Raji (cell line): ENCODE measurements at regions not wholly inside any gene's neighbourhood (a gene's known extent, or its start where the extent isn't known, plus 50 kb on each side); places are given as distances from the start of the nearest gene placed in this dataset.

Experiments
- POLR2A ChIP-seq: IDR thresholded peaks from 2 replicates; pipeline ENCODE4 v1.6.1; 2011; ENCODE audit warnings: low read depth, low read length, control low read depth; ENCODE audit not compliant: insufficient read depth

DNA sequence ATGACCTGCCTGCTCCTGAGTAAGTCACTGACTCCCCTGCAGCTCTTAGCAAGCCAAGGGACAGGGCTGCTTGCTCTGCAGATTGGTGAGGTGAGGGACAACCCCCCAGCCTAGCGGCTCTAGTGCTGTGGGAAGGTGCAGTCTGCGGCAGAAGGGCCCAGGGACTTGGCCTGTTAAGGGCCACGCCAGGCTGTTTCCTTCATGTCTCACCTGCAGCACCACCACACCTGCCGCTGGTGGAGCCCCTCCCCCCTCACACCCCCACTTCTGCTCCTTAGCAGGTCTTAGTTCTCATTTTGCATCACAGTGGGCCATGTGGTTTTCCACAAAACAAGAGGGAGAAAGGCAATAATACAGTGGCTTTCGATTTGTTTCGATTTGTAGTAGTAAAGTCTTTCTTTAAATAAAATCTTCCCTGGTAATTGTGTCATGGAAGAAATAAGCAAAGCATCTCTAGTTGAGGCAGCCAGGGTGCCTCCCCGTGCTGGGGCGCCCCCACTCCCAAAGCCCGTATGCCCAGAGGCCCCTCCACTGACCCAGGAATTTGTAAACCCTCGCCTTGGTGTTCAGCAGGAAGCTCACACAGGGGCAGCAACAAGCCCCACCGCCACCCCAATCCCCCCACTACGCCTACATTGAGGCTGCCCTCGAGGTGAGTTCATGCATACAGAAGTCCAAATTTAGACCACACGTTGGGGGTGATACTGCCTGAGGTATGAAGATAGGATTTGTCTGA is 86.5 kb upstream of the CLDN5 start:
- no peak for TF ChIP-seq POLR2A

DNA sequence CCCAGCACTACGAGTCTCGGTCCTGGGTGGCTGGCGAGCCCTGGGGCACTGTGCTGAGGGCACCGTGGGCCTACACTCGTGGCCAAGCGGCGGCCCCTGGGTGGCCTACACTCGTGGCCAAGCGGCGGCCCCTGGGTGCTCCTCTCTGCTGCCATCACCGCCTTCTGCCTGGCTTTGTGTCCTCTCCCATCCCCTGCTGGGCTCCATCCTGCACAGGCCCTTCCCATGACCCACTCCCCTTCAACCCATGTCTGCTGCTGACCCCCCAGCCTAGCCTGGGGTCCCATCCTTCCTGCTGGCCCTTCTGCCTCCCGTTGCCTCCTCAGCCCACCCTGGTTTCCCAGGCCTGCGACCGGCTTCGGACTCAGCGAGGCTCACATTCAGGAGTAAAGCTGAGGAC is 87.4 kb upstream of the CLDN5 start:
- no peak for TF ChIP-seq POLR2A

DNA sequence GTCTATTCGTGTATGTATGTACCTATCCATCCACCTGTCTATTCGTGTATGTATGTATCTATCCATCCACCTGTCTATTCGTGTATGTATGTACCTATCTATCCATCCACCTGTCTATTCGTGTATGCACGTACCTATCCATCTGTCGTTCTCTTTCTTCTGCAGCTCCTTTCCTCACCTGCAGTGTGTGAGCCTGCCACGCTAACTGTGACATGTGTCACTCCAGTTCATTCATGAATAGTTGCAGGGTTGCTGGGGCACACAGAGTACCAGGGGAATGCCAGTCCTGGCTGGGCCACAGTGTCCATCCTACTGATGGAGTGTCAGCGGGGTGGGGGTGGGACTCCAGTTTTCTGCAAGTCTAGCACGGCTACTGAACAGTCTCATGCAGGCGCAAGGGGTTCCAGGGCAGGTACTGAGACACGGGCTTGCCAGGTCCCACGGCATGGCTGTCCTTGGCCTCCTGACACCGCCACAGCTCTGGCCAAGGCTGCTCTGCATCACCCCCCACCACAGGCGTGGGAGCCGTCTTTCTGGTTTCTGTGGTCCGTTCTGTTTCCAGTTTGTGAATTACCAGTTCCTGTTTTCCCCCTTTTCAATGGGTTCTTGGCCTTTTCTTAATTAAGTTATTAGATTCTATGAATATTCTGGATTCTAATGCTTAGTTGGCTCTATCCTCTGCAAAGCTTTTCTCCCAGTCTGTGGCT is 88.8 kb upstream of the CLDN5 start:
- TF ChIP-seq POLR2A, result no peak

DNA sequence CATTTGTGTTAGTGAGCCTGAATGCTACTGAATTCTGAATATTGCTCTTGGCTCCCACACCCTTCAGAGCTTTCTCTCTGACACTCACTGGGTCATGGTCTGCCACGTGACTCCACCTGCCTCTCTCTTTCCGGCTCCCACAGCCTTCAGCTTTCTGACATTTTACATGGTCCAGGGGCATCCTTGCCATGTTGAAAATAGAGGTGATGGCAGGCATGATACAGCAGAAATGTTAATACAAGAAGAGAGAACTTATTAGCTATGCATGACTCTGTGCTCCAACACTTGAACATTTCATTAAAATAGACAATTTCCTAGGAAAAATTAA is 90.3 kb upstream of the CLDN5 start:
- no peak for TF ChIP-seq POLR2A

DNA sequence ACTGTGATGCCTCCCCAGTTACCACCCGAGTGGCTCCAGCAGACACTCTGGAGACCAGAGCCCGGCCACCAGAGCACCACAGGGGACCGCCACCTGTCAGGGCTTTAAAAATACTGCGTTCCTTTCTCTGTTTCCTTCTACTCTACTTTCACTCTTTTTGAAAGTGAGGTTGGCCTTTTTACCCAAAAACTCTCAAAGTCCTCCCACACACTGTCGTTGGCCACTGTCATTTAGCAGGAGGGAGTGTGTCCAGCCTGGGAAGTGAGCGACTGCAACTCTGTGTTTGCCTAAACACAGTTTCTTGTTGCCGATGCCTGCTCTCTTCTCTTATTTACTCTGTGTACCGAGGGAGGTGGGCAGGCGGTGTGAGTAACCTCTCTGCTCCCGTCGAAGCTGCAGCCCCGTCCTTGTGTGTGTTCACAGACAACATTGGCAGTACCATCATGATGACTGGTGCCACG is 90.8 kb upstream of the CLDN5 start:
- TF ChIP-seq POLR2A, result no peak

DNA sequence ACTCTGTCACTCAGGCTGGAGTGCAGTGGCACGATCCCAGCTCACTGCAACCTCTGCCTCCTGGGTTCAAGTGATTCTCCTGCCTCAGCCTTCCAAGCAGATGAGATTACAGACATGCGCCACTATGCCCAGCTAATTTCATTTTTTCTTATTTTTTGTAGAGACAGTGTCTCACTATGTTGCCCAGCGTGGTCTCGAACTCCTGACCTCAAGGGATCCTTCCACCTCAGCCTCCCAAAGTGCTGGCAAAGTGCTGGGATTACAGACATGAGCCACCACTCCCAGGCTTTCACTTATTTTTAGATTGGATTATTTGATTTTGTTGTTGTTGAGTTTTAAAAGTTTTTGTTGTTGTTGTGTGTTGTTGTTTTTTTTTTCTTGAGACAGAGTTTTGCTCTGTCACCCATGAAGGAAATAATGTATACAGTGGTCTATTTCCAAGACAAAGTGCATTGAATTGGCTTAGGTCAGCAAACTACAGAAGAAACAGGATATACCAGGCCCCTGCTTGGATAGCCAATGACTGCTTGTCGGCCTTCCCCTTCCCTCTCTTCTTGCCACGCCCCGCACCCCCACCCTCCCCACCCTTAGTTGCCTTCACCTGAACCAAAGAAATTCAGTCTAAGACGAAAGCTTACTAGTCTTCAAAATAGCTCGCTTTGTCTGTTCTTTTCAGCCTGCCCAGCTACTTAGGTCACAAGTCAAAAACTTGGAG is 91.8 kb upstream of the CLDN5 start:
- no peak for TF ChIP-seq POLR2A

DNA sequence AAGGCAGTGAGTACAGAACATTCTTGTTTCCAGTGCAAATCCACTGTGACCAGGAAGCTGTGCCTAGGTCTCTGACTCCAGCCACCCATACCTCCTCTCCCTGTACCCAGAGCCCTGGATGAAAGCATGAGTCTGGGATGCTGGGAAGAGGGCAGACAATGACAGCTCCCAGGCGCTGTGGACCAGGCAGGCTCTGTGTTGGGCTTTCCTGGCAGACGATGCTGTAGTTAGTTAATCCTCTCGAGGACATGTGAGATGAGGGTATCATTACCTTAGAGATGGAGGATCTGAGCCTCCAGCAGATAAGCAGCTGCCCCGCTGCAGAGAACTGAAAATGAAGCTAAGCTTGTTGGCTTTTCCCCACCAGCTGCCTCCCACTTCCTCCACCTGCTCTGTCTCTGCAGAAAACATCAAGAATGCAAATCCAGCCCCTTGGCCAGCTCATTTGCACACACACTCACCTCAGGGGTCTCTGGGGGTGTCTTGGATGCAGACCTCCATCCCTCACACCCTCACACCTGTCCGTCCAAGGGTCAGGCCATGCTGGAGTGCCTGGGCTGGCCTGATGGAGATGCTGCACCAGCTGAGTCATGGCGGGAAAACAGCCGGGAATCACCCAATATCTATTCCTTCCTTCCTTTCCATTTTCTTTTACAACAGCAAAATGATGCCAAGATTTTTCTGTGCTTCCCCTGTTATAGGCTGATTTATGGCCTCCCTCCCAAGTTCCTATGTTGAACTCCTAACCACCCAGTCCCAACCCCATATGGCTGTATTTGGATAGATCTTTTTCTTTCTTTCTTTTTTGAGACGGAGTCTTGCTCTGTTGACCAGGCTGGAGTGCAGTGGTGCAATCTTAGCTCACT is 94.9 kb upstream of the SEPTIN5 start:
- no peak for TF ChIP-seq POLR2A

DNA sequence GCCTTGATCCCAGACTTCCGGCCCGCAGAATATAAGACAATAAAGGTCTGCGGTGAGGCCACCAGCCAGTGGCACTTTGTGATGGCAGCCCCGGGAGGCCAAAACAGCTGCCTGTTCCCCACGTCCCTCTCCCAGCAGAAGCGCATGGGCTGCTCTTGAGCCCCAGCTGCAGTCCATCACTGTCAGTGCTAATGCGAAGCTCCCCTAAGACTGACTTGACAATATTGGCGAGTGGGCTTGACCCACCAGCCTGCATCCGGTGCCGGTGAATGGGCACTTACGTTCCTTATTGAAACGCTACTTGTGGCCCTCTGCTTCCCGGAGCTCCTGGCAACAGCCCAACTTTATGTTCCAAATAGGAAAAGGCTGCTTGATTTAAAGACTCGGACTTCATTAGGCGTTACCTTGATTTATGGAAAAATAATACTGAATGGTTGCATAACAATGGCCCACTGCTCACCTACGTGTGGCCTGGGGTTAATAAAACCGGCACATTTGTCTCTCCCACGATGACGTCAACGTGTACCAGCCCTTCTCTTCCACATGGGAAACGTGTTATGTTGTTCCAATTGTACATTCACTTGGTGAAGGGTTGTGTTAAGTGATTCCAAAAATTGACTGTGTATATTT is 93.4 kb upstream of the SEPTIN5 start:
- TF ChIP-seq POLR2A, result no peak

DNA sequence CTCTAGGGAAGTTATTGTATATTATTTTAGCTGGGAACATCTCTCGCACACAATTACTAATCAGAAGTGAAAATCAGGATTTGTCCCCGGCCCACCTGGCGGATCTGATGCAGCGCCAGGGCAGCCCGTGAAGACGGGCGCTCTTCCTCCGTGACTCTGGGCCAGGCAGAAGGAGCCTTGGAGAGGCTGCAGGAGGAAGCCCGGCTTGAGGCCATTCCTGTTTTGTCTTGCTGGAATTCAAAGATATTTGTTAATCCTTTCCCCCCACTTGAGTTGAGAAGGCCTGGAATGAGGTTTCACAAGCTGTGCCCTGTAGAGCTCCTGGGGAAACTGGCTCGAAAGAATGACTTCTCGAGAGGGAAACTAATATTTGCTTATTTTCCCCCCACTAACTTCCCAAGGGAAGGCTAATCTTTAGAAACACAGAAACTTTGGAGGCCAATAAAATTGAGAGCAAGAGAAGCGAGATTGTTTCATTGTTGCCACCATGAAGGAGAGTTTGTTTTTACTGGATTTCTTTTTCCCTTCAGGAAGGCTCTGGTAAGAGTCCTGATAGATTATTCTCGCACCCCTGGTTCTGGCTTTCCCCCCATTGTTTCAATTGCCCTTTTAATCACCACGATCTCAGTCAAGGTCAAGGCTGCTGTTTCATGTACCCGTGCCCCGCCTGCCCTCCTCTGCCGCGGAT is 92.8 kb upstream of the SEPTIN5 start:
- TF ChIP-seq POLR2A, result no peak

DNA sequence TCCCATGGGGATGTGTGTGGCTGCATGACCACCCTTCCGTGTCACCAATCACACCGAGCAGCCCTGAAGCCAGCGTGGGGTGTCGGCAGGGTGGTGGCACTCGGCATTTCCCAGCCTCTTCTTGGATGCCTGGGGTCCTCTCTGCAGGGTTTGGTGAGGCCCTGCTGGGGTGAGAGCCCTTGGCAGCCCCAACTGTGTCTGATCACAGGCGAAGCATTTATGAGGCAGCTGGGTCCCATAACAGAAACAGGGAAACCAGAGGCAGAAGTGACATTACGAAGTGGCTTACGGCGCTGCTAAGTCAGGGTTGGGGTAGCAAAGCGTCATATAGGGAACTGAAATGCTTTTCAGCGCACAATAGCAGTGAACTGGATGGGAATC is 92.3 kb upstream of the SEPTIN5 start:
- TF ChIP-seq POLR2A, result no peak

DNA sequence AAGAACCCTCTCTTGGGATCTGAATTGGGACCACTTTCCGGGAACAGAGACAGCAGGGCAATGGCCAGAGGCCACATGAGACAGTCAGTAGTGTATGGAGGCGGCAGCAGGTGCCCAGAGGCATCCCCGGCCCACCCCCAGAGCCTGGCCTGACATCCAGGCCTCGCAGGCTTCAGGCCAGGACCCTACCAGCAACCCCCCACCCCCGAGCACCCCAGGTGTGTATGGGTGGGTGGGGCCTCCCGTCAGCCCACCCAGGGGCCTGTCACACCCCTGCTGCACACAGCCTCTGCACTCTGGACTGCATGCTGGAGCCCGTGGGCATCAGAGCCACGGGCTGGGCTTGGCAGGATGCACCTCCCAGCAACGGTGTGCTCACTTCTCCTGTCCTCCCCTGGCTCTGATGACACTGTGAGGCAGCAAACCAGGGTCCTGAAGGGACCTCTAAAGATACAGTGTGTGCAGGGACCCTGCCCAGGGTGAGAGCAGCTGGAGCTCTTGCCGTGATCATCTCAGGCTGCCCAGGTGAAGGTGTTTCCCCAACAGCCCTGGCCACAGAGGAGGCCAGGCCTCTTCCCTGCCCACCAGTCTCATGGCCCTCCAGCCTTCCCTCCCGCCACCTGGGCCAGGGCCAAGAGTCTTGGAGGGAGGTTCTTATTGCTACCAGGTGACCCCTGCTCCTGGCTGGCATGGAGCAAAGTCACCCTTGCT is 88.8 kb upstream of the SEPTIN5 start:
- TF ChIP-seq POLR2A, result no peak

DNA sequence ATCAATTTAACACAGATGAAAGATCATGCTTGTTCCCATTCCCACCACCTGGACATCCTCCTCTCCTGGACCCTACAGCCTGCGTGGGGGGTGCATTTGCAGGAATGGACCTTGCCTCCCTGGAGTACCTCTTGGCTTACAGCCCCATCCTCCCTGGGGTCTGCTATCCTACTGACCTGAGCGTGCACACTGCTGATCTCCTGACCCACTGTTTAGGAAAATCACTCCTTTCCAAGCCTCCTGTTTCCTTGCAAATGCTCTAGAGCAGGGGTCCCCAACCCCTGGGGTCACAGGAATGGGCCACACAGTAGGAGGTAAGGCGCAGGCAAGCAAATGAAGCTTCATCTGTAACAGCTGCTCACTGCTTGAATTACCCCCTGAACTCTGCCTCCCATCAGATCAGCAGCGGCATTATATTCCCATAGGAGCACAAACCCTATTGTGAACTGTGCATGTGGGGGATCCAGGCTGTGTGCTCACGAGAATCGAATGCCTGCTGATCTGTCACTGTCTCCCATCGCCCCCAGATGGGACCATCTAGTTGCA is 88.2 kb upstream of the SEPTIN5 start:
- TF ChIP-seq POLR2A, result no peak

DNA sequence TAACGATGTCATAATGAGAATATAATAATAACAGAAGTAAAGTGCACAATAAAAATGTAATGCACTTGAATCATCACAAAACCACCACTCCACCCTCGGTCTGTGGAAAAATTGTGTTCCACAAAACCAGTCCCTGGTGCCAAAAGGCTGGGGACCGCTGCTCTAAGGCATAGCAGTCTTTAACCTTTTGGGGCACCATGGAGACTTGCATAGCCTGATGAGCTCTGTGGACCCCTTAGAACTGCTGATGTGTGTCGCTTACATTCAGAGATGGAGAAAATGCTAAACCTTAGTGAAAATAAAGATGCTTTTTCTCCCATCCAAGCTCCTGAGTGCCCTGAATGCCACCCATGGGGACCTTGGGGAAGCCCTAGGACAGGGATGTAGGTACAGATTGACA is 87.6 kb upstream of the SEPTIN5 start:
- TF ChIP-seq POLR2A, result no peak

DNA sequence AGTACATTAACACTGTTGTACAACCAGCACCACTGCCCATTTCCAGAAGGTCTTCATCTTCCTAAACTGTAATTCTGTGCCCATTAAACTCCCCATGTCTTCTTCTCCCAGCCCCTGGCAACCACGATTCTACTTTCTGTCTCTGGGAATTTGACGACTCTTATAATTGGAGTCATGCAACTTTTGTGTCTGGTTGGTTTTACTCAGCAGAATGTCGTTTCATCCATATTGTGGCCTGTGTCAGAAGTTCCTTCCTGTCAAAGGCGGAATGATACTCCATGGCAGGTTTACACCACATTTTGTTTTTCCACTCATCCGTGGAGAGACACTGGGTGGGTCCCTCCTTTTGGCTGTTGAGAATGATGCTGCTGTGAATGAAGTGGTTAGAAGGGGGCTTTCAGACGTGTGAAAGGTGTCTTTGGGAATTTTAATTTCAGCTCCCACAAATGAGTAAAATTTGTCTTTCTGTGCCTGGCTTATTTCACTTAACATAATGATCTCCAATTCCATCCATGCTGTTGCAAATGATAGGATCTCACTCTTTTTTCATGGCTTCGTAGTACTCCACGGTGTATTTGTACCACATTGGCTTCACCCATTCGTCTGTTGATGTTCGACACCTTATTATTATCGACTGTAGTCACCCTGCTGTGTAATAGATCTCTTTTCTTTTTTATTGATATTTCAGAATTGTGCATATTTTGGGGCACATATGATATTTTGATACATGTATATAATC is 86.1 kb upstream of the SEPTIN5 start:
- TF ChIP-seq POLR2A, result no peak
